Hepatocyte (in vitro differentiated cells): ENCODE measurements at regions not wholly inside any gene's neighbourhood (a gene's known extent, or its start where the extent isn't known, plus 50 kb on each side); places are given as distances from the start of the nearest gene placed in this dataset.
"Not testable (repeated sequence)": the region's sequence is repeated elsewhere in the genome, so short reads cannot be mapped to it uniquely, and the experiment has no call there.

Experiments
- DNase-seq: peaks from one replicate; pipeline ENCODE4 v3.0.0-alpha.2; 2016; ENCODE audit warnings: low spot score
- H2AFZ ChIP-seq: fragments of 200-600 bp; sonication (generic); 2 replicates; pipeline ENCODE4 v1.6.0; 2016; ENCODE audit warnings: antibody characterized with exemption, mild to moderate bottlenecking
- H3K27ac ChIP-seq: fragments of 200-600 bp; sonication (generic); 2 replicates; pipeline ENCODE4 v1.5.1; 2016; ENCODE audit warnings: mild to moderate bottlenecking
- H3K27me3 ChIP-seq: fragments of 200-600 bp; sonication (generic); 2 replicates; pipeline ENCODE4 v1.6.1; 2016
- H3K36me3 ChIP-seq: fragments of 200-600 bp; sonication (generic); replicated peaks from 2 replicates; pipeline ENCODE4 v1.5.1; 2016; ENCODE audit warnings: low read depth; ENCODE audit not compliant: insufficient read depth
- H3K4me1 ChIP-seq: fragments of 200-600 bp; sonication (generic); 2 replicates; pipeline ENCODE4 v1.5.1; 2016; ENCODE audit warnings: mild to moderate bottlenecking, moderate library complexity; ENCODE audit not compliant: insufficient read depth
- H3K4me2 ChIP-seq: fragments of 200-600 bp; sonication (generic); 2 replicates; pipeline ENCODE4 v1.6.0; 2016
- H3K4me3 ChIP-seq: fragments of 200-600 bp; sonication (generic); 2 replicates; pipeline ENCODE4 v1.5.1; 2016; ENCODE audit warnings: mild to moderate bottlenecking
- H3K79me2 ChIP-seq: fragments of 200-600 bp; sonication (generic); 2 replicates; pipeline ENCODE4 v1.6.0; 2017; ENCODE audit warnings: mild to moderate bottlenecking
- H3K9me2 ChIP-seq: fragments of 200-600 bp; sonication (generic); replicated peaks from 2 replicates; pipeline ENCODE4 v1.6.0; 2017; ENCODE audit warnings: mild to moderate bottlenecking; ENCODE audit not compliant: insufficient read depth
- H3K9me3 ChIP-seq: fragments of 200-600 bp; sonication (generic); 2 replicates; pipeline ENCODE4 v1.5.1; 2016; ENCODE audit warnings: low read depth, mild to moderate bottlenecking
- H4K20me1 ChIP-seq: fragments of 200-600 bp; sonication (generic); 2 replicates; pipeline ENCODE4 v1.6.0; 2016; ENCODE audit warnings: mild to moderate bottlenecking; ENCODE audit not compliant: insufficient read depth, poor library complexity, severe bottlenecking
- EZH2 ChIP-seq: fragments of 200-600 bp; sonication (generic); IDR thresholded peaks from 2 replicates; pipeline ENCODE4 v1.6.1; 2016; ENCODE audit warnings: antibody characterized with exemption, mild to moderate bottlenecking, borderline replicate concordance
- EZH2phosphoT487 ChIP-seq: fragments of 200-600 bp; sonication (generic); IDR thresholded peaks from one replicate; pipeline ENCODE4 v1.6.1; 2018; ENCODE audit warnings: antibody characterized with exemption, mild to moderate bottlenecking, low read depth, moderate library complexity; ENCODE audit not compliant: unreplicated experiment, severe bottlenecking
- WGBS: methylation state at CpG from one replicate; pipeline ENCODE4 v1.1.6; 2016; ENCODE audit warnings: low lambda C conversion rate; ENCODE audit errors: missing lambda C conversion rate; 5-methylcytosine and 5-hydroxymethylcytosine counted together
- TF ChIP-seq, protein P1 (sequence below): fragments of 200-600 bp; sonication (generic); IDR thresholded peaks from 2 replicates; pipeline ENCODE4 v1.5.1; 2016; ENCODE audit warnings: antibody characterized with exemption, mild to moderate bottlenecking; ENCODE audit not compliant: poor library complexity

DNA sequence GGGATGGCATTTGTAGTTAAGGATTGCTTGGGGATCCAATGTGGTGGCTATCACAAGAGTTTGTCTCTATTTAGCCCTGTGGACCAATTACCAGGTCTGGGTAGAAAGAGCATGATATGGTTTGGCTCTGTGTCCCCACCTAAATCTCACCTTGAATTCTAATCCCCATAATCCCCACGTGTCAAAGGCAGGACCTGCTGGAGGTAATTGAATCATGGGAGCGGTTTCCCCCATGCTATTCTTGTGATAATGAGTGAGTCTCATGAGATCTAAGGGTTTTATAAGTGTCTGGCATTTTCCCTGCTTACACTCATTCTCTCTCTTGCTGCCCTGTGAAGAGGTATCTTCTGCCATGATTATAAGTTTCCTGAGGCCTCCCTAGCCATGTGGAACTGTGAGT lies 86.4 kb upstream of the HS3ST4 start:
- H3K36me3 ChIP-seq: no peaks in the 10 kb centered on the region
- no peaks in the 10 kb centered on the region for H3K9me3 ChIP-seq
- H3K27ac ChIP-seq: no peak overlapping the region
- H3K4me2 ChIP-seq: no peak overlapping the region
- DNase-seq: no peak
- WGBS: 32% methylated on average over 2 of the region's 2 CpGs
- no peaks in the 10 kb centered on the region for H3K4me1 ChIP-seq
- H3K79me2 ChIP-seq: no peaks in the 10 kb centered on the region
- H4K20me1 ChIP-seq: no peaks in the 10 kb centered on the region
- H3K9me2 ChIP-seq: no peaks in the 10 kb centered on the region
- no peak overlapping the region for H2AFZ ChIP-seq
- H3K4me3 ChIP-seq: no peak overlapping the region
- H3K27me3 ChIP-seq: no peaks in the 10 kb centered on the region
- TF ChIP-seq EZH2 (no peak), EZH2phosphoT487 (no peak)
- TF ChIP-seq, protein P1, sequence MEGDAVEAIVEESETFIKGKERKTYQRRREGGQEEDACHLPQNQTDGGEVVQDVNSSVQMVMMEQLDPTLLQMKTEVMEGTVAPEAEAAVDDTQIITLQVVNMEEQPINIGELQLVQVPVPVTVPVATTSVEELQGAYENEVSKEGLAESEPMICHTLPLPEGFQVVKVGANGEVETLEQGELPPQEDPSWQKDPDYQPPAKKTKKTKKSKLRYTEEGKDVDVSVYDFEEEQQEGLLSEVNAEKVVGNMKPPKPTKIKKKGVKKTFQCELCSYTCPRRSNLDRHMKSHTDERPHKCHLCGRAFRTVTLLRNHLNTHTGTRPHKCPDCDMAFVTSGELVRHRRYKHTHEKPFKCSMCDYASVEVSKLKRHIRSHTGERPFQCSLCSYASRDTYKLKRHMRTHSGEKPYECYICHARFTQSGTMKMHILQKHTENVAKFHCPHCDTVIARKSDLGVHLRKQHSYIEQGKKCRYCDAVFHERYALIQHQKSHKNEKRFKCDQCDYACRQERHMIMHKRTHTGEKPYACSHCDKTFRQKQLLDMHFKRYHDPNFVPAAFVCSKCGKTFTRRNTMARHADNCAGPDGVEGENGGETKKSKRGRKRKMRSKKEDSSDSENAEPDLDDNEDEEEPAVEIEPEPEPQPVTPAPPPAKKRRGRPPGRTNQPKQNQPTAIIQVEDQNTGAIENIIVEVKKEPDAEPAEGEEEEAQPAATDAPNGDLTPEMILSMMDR: no peak

DNA sequence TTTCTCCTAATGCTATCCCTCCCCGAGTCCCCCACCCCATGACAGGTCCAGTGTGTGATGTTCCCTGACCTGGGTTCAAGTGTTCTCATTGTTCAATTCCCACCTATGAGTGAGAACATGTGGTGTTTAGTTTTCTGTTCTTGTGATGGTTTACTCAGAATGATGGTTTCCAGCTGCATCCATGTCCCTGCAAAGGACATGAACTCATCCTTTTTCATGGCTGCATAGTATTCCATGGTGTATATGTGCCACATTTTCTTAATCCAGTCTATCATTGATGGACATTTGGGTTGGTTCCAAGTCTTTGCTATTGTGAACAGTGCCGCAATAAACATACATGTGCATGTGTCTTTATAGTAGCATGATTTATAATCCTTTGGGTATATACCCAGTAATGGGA lies 90.5 kb upstream of the HS3ST4 start:
- not testable (repeated sequence) for H3K27ac ChIP-seq, H2AFZ ChIP-seq, H4K20me1 ChIP-seq, H3K9me3 ChIP-seq, H3K27me3 ChIP-seq, H3K79me2 ChIP-seq, DNase-seq, H3K9me2 ChIP-seq, H3K4me2 ChIP-seq, H3K4me1 ChIP-seq, H3K36me3 ChIP-seq, H3K4me3 ChIP-seq
- 85% methylated on average over 2 of the region's 2 CpGs for WGBS

DNA sequence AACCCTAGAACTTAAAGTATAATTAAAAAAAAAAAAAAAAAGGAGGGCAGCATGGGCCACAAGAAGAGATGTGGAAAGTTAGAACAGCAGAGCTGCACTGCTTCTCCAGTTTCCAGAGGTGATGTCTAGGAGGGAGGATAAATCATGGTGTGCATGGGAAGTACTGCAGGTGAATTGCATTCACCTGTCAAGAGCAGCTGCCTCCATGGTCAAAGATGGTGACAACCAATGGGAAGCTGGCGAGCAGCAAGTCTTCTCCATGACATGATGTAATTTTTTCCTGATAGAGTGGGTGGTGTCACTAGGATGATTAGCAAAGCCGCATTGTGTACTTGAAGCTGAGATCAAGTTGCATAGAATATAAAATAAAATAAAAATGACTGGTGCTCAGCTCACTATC lies 95.6 kb upstream of the HS3ST4 start:
- Histone ChIP-seq H3K79me2 (no peaks in the 10 kb centered on the region), H3K27ac (no peak overlapping the region), H3K27me3 (no peaks in the 10 kb centered on the region), H4K20me1 (no peaks in the 10 kb centered on the region), H3K9me2 (no peaks in the 10 kb centered on the region), H3K36me3 (no peaks in the 10 kb centered on the region), H3K4me3 (no peak overlapping the region), H2AFZ (no peak overlapping the region), H3K4me1 (no peaks in the 10 kb centered on the region), H3K9me3 (no peaks in the 10 kb centered on the region), H3K4me2 (no peak overlapping the region)
- WGBS: 93% methylated on average over 2 of the region's 2 CpGs
- TF ChIP-seq EZH2: no peak
- TF ChIP-seq EZH2phosphoT487: no peak
- TF ChIP-seq, protein P1: no peak
- no peak for DNase-seq

DNA sequence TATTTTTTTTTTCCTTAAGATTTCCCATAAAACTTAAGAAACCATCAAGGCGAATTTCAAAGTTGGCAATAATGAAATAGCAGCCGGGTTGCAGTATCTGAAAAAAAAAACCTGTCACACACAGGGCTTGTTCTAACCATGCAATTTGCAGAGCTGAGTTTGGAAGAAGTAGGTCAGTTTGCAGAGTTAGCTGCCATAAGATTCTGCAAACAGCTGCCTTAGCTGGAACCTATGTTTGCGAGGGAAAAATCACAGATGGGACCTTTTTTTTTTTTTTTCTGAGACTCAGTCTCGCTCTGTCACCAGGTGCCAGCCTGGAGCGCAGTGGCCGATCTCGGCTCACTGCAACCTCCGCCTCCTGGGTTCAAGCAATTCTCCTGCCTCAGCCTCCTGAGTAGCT lies 98.5 kb upstream of the HS3ST4 start:
- DNase-seq: no peak
- Histone ChIP-seq H3K9me2 (no peaks in the 10 kb centered on the region), H3K36me3 (no peaks in the 10 kb centered on the region), H3K27me3 (no peaks in the 10 kb centered on the region), H3K9me3 (no peaks in the 10 kb centered on the region), H2AFZ (no peak overlapping the region), H3K79me2 (no peaks in the 10 kb centered on the region), H3K4me2 (no peak overlapping the region), H3K4me3 (no peak overlapping the region), H3K27ac (no peak overlapping the region), H4K20me1 (no peaks in the 10 kb centered on the region), H3K4me1 (no peaks in the 10 kb centered on the region)
- WGBS: 87% methylated on average over 8 of the region's 8 CpGs
- TF ChIP-seq, protein P1: no peak
- no peak for TF ChIP-seq EZH2
- no peak for TF ChIP-seq EZH2phosphoT487
